Coronary artery (tissue), 2 donors: ENCODE measurements at regions not wholly inside any gene's neighbourhood (a gene's known extent, or its start where the extent isn't known, plus 50 kb on each side); places are given as distances from the start of the nearest gene placed in this dataset.

Source experiments
- DNase-seq: peaks from one replicate; pipeline ENCODE4 v3.0.0-alpha.2; 2017; ENCODE audit warnings: low spot score
- H3K27ac ChIP-seq, 2 donors: fragments of 200-600 bp; sonication (generic); one replicate each; pipeline ENCODE4 v1.5.1; 2016 to 2019
- H3K4me3 ChIP-seq: fragments of 200-600 bp; sonication (generic); 2 replicates; pipeline ENCODE4 v1.5.1; 2016; ENCODE audit warnings: mild to moderate bottlenecking, moderate library complexity
- CTCF ChIP-seq: fragments of 200-600 bp; sonication (generic); IDR thresholded peaks from one replicate; pipeline ENCODE4 v1.5.1; 2019; ENCODE audit warnings: antibody characterized with exemption

- no peak overlapping the region for H3K27ac ChIP-seq
- no peak for TF ChIP-seq CTCF
- DNase-seq, result no peak
- no peak overlapping the region for H3K4me3 ChIP-seq
These were observed 318.2 kb downstream of the SAMD5 start for GRCh38 chr6:147826698-147827097.

GRCh38 chr6:147829418-147829817, 320.9 kb downstream of the SAMD5 start:
- Histone ChIP-seq H3K27ac (no peak overlapping the region), H3K4me3 (no peak overlapping the region)
- TF ChIP-seq CTCF, result no peak
- DNase-seq, result no peak

- no peak for DNase-seq
- no peak for TF ChIP-seq CTCF
- H3K27ac ChIP-seq, result no peak overlapping the region
- H3K4me3 ChIP-seq, result no peak overlapping the region
These were observed 321.3 kb downstream of the SAMD5 start for GRCh38 chr6:147829835-147830234.

GRCh38 chr6:147831356-147831755, 322.9 kb downstream of the SAMD5 start:
- H3K4me3 ChIP-seq, result no peak overlapping the region
- TF ChIP-seq CTCF, result no peak
- DNase-seq, result no peak
- no peak overlapping the region for H3K27ac ChIP-seq

- no peak overlapping the region for H3K27ac ChIP-seq
- no peak overlapping the region for H3K4me3 ChIP-seq
- TF ChIP-seq CTCF, result no peak
- DNase-seq, result no peak
These were observed 325.1 kb downstream of the SAMD5 start for GRCh38 chr6:147833607-147834006.

GRCh38 chr6:147834084-147834776, 325.7 kb downstream of the SAMD5 start:
- no peak for TF ChIP-seq CTCF
- DNase-seq, result no peak
- Histone ChIP-seq H3K27ac (no peak overlapping the region), H3K4me3 (no peak overlapping the region)

- Histone ChIP-seq H3K4me3 (no peak overlapping the region), H3K27ac (no peak overlapping the region)
- no peak for TF ChIP-seq CTCF
- DNase-seq, result no peak
These were observed 329.1 kb downstream of the SAMD5 start for GRCh38 chr6:147837540-147837939.
